K562 (cell line): ENCODE measurements at regions not wholly inside any gene's neighbourhood (a gene's known extent, or its start where the extent isn't known, plus 50 kb on each side); places are given as distances from the start of the nearest gene placed in this dataset.

ENCODE experiments used
- ATAC-seq: fragments of 200-7000 bp; cut with Tn5 transposase; 3 replicates; pipeline ENCODE4 v1.9.1; 2020; ENCODE audit warnings: moderate library complexity
- BruUV-seq: library from RNA; stranded (reverse); fragments of 400-500 nt; replicated peaks from 2 replicates; lab custom pipeline; 2021; lab: Mats Ljungman, UMichigan
- CTCF ChIA-PET: fragments of 300-600 bp; formaldehyde crosslinking; extraction: SDS; loops from one replicate; lab custom pipeline; 2021; ENCODE audit warnings: low intra/inter-chr PET ratio; lab: Yijun Ruan, JAX
- POLR2A ChIA-PET: fragments of 300-600, 350-650 bp; sonication (Branson Sonifier 250); formaldehyde crosslinking; extraction: SDS; loops from one replicate; lab custom pipeline; 2021; ENCODE audit warnings: antibody characterized with exemption, inconsistent platforms; lab: Yijun Ruan, JAX
- DNase-seq, 4 experiments: peaks; one replicate each; pipeline versions ENCODE4 v3.0.0 to v3.0.0-alpha.2; 2011 to 2018; ENCODE audit warnings: low spot score in 3 of 4, mixed read lengths in 3 of 4; ENCODE audit errors: extremely low read depth in 1 of 4
- FAIRE-seq: peaks from 2 replicates; lab custom pipeline; 2011; peaks lifted over from hg19 to GRCh38; lab: Jason Lieb, UNC
- H2AFZ ChIP-seq: 2 replicates; pipeline ENCODE4 v1.6.0; 2011; ENCODE audit warnings: low read depth, low read length, control low read depth, inconsistent platforms
- H3K27ac ChIP-seq: fragments of 200-600 bp; 3 replicates; pipeline ENCODE4 v1.8.0; 2011; ENCODE audit warnings: low read depth, mild to moderate bottlenecking, control low read depth, inconsistent platforms, low read length, moderate library complexity, mixed read lengths; ENCODE audit errors: extremely low read depth
- H3K27me3 ChIP-seq, 2 experiments: fragments of 300-600 bp in 1 of 2; 2 replicates in 1 of 2; 3 replicates in 1 of 2; pipeline versions ENCODE4 v1.6.0 to v1.8.0; 2011; ENCODE audit warnings: inconsistent platforms in 2 of 2, low read length in 2 of 2, mild to moderate bottlenecking in 1 of 2, mixed read lengths in 1 of 2, moderate library complexity in 1 of 2; ENCODE audit not compliant: control insufficient read depth in 2 of 2, insufficient read depth in 2 of 2
- H3K36me3 ChIP-seq: fragments of 300-600 bp; 3 replicates; pipeline ENCODE4 v1.8.0; 2011; ENCODE audit warnings: mild to moderate bottlenecking, low read length, inconsistent platforms; ENCODE audit not compliant: control insufficient read depth, insufficient read depth
- H3K4me1 ChIP-seq, 2 experiments: fragments of 200-600 bp in 1 of 2; replicated peaks in 1 of 2; 2 replicates in 1 of 2; 3 replicates in 1 of 2; pipeline versions ENCODE4 v1.5.1 to v1.8.0; 2011; ENCODE audit warnings: inconsistent platforms in 2 of 2, low read length in 2 of 2, mild to moderate bottlenecking in 1 of 2, mixed read lengths in 1 of 2, moderate library complexity in 1 of 2; ENCODE audit not compliant: control insufficient read depth in 2 of 2, insufficient read depth in 2 of 2
- H3K4me2 ChIP-seq: 2 replicates; pipeline ENCODE4 v1.6.1; 2011; ENCODE audit warnings: low read length, control low read depth, inconsistent platforms, mixed read lengths; ENCODE audit not compliant: insufficient read depth
- H3K4me3 ChIP-seq: fragments of 200-600 bp; sonication (generic), shearing (Covaris generic); 2 replicates; pipeline ENCODE4 v1.5.1; 2016; ENCODE audit warnings: control low read depth, inconsistent platforms
- H3K79me2 ChIP-seq: fragments of 200-600 bp; 3 replicates; pipeline ENCODE4 v1.8.0; 2011; ENCODE audit warnings: low read length, inconsistent platforms; ENCODE audit not compliant: control insufficient read depth, insufficient read depth
- H3K9ac ChIP-seq, 2 experiments: 2 replicates each; pipeline versions ENCODE4 v1.6.0 to v1.6.1; 2011; ENCODE audit warnings: low read depth in 2 of 2, low read length in 2 of 2, control low read depth in 1 of 2, inconsistent platforms in 1 of 2, mild to moderate bottlenecking in 1 of 2, mixed read lengths in 1 of 2; ENCODE audit not compliant: insufficient read depth in 1 of 2
- H3K9me1 ChIP-seq: one replicate; pipeline ENCODE4 v1.6.0; 2011; ENCODE audit warnings: inconsistent platforms, mild to moderate bottlenecking, low read length, moderate library complexity; ENCODE audit not compliant: control insufficient read depth, insufficient read depth
- H3K9me3 ChIP-seq: replicated peaks from 2 replicates; pipeline ENCODE4 v1.5.1; 2011; ENCODE audit warnings: low read depth, low read length, inconsistent platforms; ENCODE audit not compliant: control insufficient read depth, insufficient read depth
- H4K20me1 ChIP-seq: replicated peaks from 2 replicates; pipeline ENCODE4 v1.6.1; 2011; ENCODE audit warnings: low read length, inconsistent platforms, mixed read lengths; ENCODE audit not compliant: control insufficient read depth, insufficient read depth
- MYC ChIP-seq, 2 experiments: fragments of 250-450 bp in 1 of 2; sonication (Bioruptor Pico) in 1 of 2; IDR thresholded peaks; 2 replicates each; pipeline versions ENCODE4 v1.5.1 to v1.6.1; 2012 to 2021; ENCODE audit warnings: low read depth in 2 of 2, borderline replicate concordance in 1 of 2, improper control_type of control experiment in 1 of 2, low read length in 1 of 2, mild to moderate bottlenecking in 1 of 2, moderate library complexity in 1 of 2
- TRIM24 ChIP-seq, 2 experiments: fragments of 450-650 bp; IDR thresholded peaks; 2 replicates each; pipeline ENCODE4 v1.6.1; 2016
- U2AF2 ChIP-seq: fragments of 200-400 bp; formaldehyde crosslinking; optimal IDR thresholded peaks from 2 replicates; pipeline ENCODE3; 2017; ENCODE audit warnings: low read depth, mild to moderate bottlenecking, low read length
- ZNF324 ChIP-seq: fragments of 250-450 bp; sonication (Bioruptor Pico); IDR thresholded peaks from 2 replicates; pipeline ENCODE4 v1.4.0; 2020; ENCODE audit warnings: mild to moderate bottlenecking
- WGBS: fragments of 100-300 bp; shearing (Covaris generic); methylation state at CpG from one replicate; pipeline ENCODE4 v1.1.6; 2016; ENCODE audit warnings: low coverage, mixed read lengths; ENCODE audit not compliant: insufficient coverage; ENCODE audit errors: missing lambda C conversion rate; 5-methylcytosine and 5-hydroxymethylcytosine counted together
- in situ Hi-C: fragments of 300-500 bp; cut with MboI; formaldehyde crosslinking; loops from 4 replicates; pipeline ENCODE4 v1.15.0; 2018; ENCODE audit warnings: inconsistent platforms, mixed read lengths
- intact Hi-C: fragments of 100-400 bp; cut with micrococcal nuclease; formaldehyde crosslinking; loops from 2 replicates; pipeline ENCODE4 v1.14.2; 2022
- TF ChIP-seq, protein P1 (sequence below): sonication (generic); formaldehyde crosslinking; IDR thresholded peaks from 2 replicates; pipeline ENCODE4 v1.8.0; 2023; ENCODE audit warnings: missing genetic modification reagents, mild to moderate bottlenecking, borderline replicate concordance
- TF ChIP-seq, protein P2 (sequence below): fragments of 250-450 bp; sonication (Bioruptor Pico); IDR thresholded peaks from 2 replicates; pipeline ENCODE4 v1.4.0; 2020; ENCODE audit warnings: borderline replicate concordance
- TF ChIP-seq, protein P3 (sequence below): fragments of 450-650 bp; IDR thresholded peaks from 2 replicates; pipeline ENCODE4 v1.6.1; 2018; ENCODE audit not compliant: partially characterized antibody

DNA sequence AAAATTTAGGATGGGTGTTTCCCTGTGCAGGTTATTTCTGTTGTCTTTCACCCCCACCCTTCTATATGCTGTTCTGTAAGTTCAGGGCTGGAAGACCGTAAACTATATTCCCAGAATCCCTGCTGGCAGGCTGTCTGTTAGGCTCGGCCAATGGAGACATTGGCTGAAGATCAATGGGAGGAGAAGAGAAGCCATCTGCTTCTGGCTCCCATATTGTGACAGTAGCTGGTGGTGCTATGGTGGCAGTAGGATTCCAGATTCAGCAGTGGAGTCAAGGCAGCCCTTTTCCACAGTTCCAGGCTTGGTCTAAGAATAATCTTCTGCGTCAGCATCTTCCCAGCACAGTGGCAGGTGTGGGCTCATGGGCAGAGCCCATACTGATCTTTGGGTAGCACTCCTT is 226.6 kb downstream of the ABHD5 start (continued):
- no peak for TF ChIP-seq MYC (IDR thresholded peaks at IDR 0.05; ENCODE audit: low read depth, low read length)
- TF ChIP-seq MYC (CRISPR knock-in tag; IDR thresholded peaks at IDR 0.05; ENCODE audit: borderline replicate concordance, low read depth): no peak
- TF ChIP-seq, protein P1, sequence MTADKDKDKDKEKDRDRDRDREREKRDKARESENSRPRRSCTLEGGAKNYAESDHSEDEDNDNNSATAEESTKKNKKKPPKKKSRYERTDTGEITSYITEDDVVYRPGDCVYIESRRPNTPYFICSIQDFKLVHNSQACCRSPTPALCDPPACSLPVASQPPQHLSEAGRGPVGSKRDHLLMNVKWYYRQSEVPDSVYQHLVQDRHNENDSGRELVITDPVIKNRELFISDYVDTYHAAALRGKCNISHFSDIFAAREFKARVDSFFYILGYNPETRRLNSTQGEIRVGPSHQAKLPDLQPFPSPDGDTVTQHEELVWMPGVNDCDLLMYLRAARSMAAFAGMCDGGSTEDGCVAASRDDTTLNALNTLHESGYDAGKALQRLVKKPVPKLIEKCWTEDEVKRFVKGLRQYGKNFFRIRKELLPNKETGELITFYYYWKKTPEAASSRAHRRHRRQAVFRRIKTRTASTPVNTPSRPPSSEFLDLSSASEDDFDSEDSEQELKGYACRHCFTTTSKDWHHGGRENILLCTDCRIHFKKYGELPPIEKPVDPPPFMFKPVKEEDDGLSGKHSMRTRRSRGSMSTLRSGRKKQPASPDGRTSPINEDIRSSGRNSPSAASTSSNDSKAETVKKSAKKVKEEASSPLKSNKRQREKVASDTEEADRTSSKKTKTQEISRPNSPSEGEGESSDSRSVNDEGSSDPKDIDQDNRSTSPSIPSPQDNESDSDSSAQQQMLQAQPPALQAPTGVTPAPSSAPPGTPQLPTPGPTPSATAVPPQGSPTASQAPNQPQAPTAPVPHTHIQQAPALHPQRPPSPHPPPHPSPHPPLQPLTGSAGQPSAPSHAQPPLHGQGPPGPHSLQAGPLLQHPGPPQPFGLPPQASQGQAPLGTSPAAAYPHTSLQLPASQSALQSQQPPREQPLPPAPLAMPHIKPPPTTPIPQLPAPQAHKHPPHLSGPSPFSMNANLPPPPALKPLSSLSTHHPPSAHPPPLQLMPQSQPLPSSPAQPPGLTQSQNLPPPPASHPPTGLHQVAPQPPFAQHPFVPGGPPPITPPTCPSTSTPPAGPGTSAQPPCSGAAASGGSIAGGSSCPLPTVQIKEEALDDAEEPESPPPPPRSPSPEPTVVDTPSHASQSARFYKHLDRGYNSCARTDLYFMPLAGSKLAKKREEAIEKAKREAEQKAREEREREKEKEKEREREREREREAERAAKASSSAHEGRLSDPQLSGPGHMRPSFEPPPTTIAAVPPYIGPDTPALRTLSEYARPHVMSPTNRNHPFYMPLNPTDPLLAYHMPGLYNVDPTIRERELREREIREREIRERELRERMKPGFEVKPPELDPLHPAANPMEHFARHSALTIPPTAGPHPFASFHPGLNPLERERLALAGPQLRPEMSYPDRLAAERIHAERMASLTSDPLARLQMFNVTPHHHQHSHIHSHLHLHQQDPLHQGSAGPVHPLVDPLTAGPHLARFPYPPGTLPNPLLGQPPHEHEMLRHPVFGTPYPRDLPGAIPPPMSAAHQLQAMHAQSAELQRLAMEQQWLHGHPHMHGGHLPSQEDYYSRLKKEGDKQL: no peak
- TF ChIP-seq, all 486 proteins: peak for 0

DNA sequence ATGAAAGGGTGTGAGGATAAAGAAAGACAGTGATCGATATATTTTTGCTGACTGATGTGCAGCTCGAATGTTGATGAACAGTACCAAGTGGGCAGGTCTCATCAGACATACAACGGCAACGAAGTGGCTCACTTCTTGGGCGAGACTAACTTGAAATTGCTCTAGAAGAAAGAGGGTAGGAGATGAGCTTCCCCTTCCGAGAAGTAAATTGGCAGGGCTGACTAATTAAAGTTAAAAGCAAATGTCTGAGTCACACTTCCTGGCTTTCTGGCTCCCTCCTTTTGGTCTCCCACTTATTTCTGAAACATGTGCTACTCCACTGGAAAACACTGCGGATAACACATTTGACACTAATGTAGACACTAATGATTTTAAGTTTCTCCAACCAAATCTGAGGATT is 228.3 kb downstream of the ABHD5 start:
- Histone ChIP-seq H3K9ac (no peak overlapping the region), H3K79me2 (no peaks in the 10 kb centered on the region), H3K36me3 (no peaks in the 10 kb centered on the region), H3K27me3 (peaks cover 2 to 28% of the 10 kb centered on the region in 2 experiments; a peak in 3 of 5 replicates), H3K4me1 (no peaks in the 10 kb centered on the region), H3K4me2 (no peak overlapping the region), H3K9me1 (no peaks in the 10 kb centered on the region)
- no TSS peak for BruUV-seq
- POLR2A ChIA-PET: no interaction called here
- intact Hi-C loops: no loop called here
- TF ChIP-seq, protein P2, sequence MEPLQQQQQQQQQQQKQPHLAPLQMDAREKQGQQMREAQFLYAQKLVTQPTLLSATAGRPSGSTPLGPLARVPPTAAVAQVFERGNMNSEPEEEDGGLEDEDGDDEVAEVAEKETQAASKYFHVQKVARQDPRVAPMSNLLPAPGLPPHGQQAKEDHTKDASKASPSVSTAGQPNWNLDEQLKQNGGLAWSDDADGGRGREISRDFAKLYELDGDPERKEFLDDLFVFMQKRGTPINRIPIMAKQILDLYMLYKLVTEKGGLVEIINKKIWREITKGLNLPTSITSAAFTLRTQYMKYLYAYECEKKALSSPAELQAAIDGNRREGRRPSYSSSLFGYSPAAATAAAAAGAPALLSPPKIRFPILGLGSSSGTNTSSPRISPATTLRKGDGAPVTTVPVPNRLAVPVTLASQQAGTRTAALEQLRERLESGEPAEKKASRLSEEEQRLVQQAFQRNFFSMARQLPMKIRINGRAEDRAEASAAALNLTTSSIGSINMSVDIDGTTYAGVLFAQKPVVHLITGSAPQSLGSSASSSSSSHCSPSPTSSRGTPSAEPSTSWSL: no peak
- TF ChIP-seq TRIM24 (IDR thresholded peaks at IDR 0.05): no peak
- TF ChIP-seq, protein P3, sequence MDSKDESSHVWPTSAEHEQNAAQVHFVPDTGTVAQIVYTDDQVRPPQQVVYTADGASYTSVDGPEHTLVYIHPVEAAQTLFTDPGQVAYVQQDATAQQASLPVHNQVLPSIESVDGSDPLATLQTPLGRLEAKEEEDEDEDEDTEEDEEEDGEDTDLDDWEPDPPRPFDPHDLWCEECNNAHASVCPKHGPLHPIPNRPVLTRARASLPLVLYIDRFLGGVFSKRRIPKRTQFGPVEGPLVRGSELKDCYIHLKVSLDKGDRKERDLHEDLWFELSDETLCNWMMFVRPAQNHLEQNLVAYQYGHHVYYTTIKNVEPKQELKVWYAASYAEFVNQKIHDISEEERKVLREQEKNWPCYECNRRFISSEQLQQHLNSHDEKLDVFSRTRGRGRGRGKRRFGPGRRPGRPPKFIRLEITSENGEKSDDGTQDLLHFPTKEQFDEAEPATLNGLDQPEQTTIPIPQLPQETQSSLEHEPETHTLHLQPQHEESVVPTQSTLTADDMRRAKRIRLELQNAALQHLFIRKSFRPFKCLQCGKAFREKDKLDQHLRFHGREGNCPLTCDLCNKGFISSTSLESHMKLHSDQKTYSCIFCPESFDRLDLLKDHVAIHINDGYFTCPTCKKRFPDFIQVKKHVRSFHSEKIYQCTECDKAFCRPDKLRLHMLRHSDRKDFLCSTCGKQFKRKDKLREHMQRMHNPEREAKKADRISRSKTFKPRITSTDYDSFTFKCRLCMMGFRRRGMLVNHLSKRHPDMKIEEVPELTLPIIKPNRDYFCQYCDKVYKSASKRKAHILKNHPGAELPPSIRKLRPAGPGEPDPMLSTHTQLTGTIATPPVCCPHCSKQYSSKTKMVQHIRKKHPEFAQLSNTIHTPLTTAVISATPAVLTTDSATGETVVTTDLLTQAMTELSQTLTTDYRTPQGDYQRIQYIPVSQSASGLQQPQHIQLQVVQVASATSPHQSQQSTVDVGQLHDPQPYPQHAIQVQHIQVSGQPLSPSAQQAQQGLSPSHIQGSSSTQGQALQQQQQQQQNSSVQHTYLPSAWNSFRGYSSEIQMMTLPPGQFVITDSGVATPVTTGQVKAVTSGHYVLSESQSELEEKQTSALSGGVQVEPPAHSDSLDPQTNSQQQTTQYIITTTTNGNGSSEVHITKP: peak; percentile 76
- TF ChIP-seq U2AF2: no peak
- no peak for TF ChIP-seq ZNF324 (CRISPR knock-in tag)
- TF ChIP-seq, all 486 proteins: peak for 1
- in situ Hi-C loops: no loop called here
- DNase-seq (no peak), ATAC-seq (no peak), FAIRE-seq (no peak)
- Histone ChIP-seq H3K9me3 (no peaks in the 10 kb centered on the region), H4K20me1 (no peaks in the 10 kb centered on the region), H2AFZ (no peak overlapping the region), H3K27ac (no peak overlapping the region), H3K4me3 (no peak overlapping the region)
- CTCF ChIA-PET: no interaction called here
- under 1% methylated on average over 7 of the region's 7 CpGs for WGBS
